ENCODE measurements at regions not wholly inside any gene's neighbourhood (a gene's known extent, or its start where the extent isn't known, plus 50 kb on each side); places are given as distances from the start of the nearest gene placed in this dataset.

- Histone ChIP-seq H3K36me3 (no peaks in the 10 kb centered on the region), H3K9me3 (no peaks in the 10 kb centered on the region), H3K4me3 (no peak overlapping the region), H3K27me3 (no peaks in the 10 kb centered on the region), H3K4me1 (peaks cover 0 to 74% (median 69%) of the 10 kb centered on the region in 4 donors), H3K27ac (peak overlapping the region; percentile 85 to 91 (median 89))
- intact Hi-C loops (cut with DNase I), result loop anchor here (1.0 to 10.0 kb wide), 3 partner anchors 50 to 301 kb away; no protein-coding TSS in a partner anchor
- WGBS, 2 donors, result 11 to 48% methylated on average over 7 of the region's 7 CpGs
- TF ChIP-seq POLR2AphosphoS5 (IDR thresholded peaks at IDR 0.05) (peak; percentile 73 to 96 (median 90)), CTCF (IDR thresholded peaks at IDR 0.05) (no peak), POLR2A (IDR thresholded peaks at IDR 0.05) (no peak), EP300 (IDR thresholded peaks at IDR 0.05) (peak in 3 of 4 donors; percentile 40 to 76 (median 70))
- DNase-seq, result peak; percentile 97
Measured at GRCh38 chr11:126113515-126113957, 50.9 kb upstream of the CDON start.

- TF ChIP-seq EP300 (IDR thresholded peaks at IDR 0.05) (no peak), POLR2AphosphoS5 (IDR thresholded peaks at IDR 0.05) (no peak), CTCF (IDR thresholded peaks at IDR 0.05) (no peak), POLR2A (IDR thresholded peaks at IDR 0.05) (no peak)
- peaks cover 0 to 74% (median 69%) of the 10 kb centered on the region in 4 donors for H3K4me1 ChIP-seq
- no peak overlapping the region for H3K4me3 ChIP-seq
- intact Hi-C loops (cut with DNase I), result loop anchor here (1.0 to 10.0 kb wide), 3 partner anchors 50 to 302 kb away; no protein-coding TSS in a partner anchor
- DNase-seq, result peak; percentile 65
- H3K27ac ChIP-seq, result peak overlapping the region; percentile 85 to 91 (median 89)
- H3K9me3 ChIP-seq, result no peaks in the 10 kb centered on the region
- no peaks in the 10 kb centered on the region for H3K27me3 ChIP-seq
- 73 to 83% methylated on average over 9 of the region's 9 CpGs for WGBS, 2 donors
- no peaks in the 10 kb centered on the region for H3K36me3 ChIP-seq
Measured at GRCh38 chr11:126113012-126113411, 50.3 kb upstream of the CDON start.

- H3K4me1 ChIP-seq, result peaks cover 0 to 74% (median 69%) of the 10 kb centered on the region in 4 donors
- H3K4me3 ChIP-seq, result no peak overlapping the region
- no peaks in the 10 kb centered on the region for H3K36me3 ChIP-seq
- TF ChIP-seq POLR2A (IDR thresholded peaks at IDR 0.05), result no peak
- no peak for TF ChIP-seq POLR2AphosphoS5 (IDR thresholded peaks at IDR 0.05)
- no peak for TF ChIP-seq EP300 (IDR thresholded peaks at IDR 0.05)
- intact Hi-C loops (cut with DNase I), result loop anchor here (5.0 to 10.0 kb wide), 2 partner anchors 85 to 302 kb away; no protein-coding TSS in a partner anchor
- peak overlapping the region; percentile 85 to 91 (median 89) for H3K27ac ChIP-seq
- H3K9me3 ChIP-seq, result no peaks in the 10 kb centered on the region
- 74 to 77% methylated on average over 14 of the region's 14 CpGs for WGBS, 2 donors
- H3K27me3 ChIP-seq, result no peaks in the 10 kb centered on the region
- peak; percentile 73 for DNase-seq
Measured at GRCh38 chr11:126112547-126112946, 49.9 kb upstream of the CDON start.
